ENCODE measurements at regions not wholly inside any gene's neighbourhood (a gene's known extent, or its start where the extent isn't known, plus 50 kb on each side); places are given as distances from the start of the nearest gene placed in this dataset.

DNA sequence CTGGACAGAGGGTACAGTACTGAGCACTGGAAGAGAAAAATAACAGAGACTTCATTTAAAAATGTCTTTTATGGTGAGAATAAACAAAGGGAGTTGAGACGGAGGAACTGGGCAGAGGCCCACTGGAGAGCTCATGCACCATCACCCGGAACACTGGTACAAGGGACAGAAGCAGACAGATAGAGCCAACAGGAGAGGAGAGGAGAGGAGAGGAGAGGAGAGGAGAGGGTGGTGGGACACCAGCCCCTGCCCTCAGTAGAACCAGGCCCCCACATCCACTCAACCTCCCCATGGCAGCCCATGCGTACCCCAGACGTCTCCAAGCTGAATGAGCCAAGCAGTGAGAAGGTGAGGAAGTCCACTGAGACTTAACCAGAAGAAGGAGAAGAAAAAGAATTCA is 390.5 kb upstream of the CNR1 start:
- TF ChIP-seq, protein P1, sequence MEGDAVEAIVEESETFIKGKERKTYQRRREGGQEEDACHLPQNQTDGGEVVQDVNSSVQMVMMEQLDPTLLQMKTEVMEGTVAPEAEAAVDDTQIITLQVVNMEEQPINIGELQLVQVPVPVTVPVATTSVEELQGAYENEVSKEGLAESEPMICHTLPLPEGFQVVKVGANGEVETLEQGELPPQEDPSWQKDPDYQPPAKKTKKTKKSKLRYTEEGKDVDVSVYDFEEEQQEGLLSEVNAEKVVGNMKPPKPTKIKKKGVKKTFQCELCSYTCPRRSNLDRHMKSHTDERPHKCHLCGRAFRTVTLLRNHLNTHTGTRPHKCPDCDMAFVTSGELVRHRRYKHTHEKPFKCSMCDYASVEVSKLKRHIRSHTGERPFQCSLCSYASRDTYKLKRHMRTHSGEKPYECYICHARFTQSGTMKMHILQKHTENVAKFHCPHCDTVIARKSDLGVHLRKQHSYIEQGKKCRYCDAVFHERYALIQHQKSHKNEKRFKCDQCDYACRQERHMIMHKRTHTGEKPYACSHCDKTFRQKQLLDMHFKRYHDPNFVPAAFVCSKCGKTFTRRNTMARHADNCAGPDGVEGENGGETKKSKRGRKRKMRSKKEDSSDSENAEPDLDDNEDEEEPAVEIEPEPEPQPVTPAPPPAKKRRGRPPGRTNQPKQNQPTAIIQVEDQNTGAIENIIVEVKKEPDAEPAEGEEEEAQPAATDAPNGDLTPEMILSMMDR (IDR thresholded peaks at IDR 0.05) = no peak
- no peak for TF ChIP-seq POLR2A (IDR thresholded peaks at IDR 0.05)
